ENCODE measurements at regions not wholly inside any gene's neighbourhood (a gene's known extent, or its start where the extent isn't known, plus 50 kb on each side); places are given as distances from the start of the nearest gene placed in this dataset.
A peak's percentile ranks its signal among the peaks of the same experiment; 100 is the strongest.

DNA sequence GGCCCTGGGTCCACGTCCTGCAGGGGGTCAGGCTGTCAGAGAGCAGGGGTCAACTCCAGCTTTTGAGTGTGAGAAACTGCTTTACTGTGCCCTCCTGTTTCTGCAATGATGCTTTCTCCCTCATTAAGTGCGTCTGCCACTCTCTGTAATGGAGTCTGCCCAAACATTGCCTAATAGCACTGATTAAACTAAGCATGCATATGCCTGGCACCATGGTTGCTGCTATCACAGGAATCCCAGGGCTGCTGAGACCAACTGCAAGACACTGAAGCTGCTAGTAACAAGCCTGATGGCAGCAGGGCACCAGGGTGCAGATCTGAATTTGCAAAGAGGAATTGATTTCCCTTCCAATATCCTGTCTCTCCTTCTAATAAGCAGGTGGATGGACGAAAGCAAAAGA lies 125.3 kb downstream of the SLC24A2 start:
- Histone ChIP-seq H3K27me3 (ENCODE audit: control insufficient read depth, insufficient read depth, low read length) (no peaks in the 10 kb centered on the region), H3K4me3 (ENCODE audit: low read depth, low read length) (no peak overlapping the region), H3K4me1 (ENCODE audit: control insufficient read depth, insufficient read depth, low read length) (no peaks in the 10 kb centered on the region), H3K36me3 (ENCODE audit: control insufficient read depth, insufficient read depth, low read length) (no peaks in the 10 kb centered on the region), H3K27ac (ENCODE audit: low read depth, low read length) (no peak overlapping the region), H3K9me3 (ENCODE audit: control insufficient read depth, insufficient read depth, low read length) (no peaks in the 10 kb centered on the region)
- 43% methylated on average over 3 of the region's 3 CpGs for WGBS (ENCODE audit: insufficient coverage)
- peak in 2 of 6 donors; percentile 68 to 75 for DNase-seq (ENCODE audit: low read depth in 4 of 6, low spot score in 6 of 6)

DNA sequence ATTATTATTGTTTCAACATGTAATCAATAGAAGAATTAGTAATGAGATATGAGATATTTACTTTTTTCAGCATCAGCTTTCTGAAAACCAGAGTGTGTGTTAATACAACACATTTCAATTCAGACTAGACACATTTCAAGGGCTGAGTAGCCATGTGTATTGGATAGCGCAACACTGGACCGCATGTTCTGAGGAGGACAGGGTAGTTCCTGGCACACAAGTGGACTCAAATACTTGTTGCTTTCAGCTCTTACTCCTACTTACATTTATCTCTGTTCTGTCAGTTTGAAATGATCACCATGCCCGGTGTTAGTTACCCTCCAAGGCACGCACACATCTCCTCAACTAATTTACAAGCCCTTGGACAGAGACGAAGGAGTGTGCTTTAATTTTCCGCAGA lies 126.6 kb downstream of the SLC24A2 start:
- Histone ChIP-seq H3K4me1 (ENCODE audit: control insufficient read depth, insufficient read depth, low read length) (no peaks in the 10 kb centered on the region), H3K9me3 (ENCODE audit: control insufficient read depth, insufficient read depth, low read length) (no peaks in the 10 kb centered on the region), H3K36me3 (ENCODE audit: control insufficient read depth, insufficient read depth, low read length) (no peaks in the 10 kb centered on the region), H3K27ac (ENCODE audit: low read depth, low read length) (no peak overlapping the region), H3K27me3 (ENCODE audit: control insufficient read depth, insufficient read depth, low read length) (no peaks in the 10 kb centered on the region), H3K4me3 (ENCODE audit: low read depth, low read length) (no peak overlapping the region)
- DNase-seq (ENCODE audit: low read depth in 4 of 6, low spot score in 6 of 6), result no peak
- 86% methylated on average over 5 of the region's 6 CpGs for WGBS (ENCODE audit: insufficient coverage)

DNA sequence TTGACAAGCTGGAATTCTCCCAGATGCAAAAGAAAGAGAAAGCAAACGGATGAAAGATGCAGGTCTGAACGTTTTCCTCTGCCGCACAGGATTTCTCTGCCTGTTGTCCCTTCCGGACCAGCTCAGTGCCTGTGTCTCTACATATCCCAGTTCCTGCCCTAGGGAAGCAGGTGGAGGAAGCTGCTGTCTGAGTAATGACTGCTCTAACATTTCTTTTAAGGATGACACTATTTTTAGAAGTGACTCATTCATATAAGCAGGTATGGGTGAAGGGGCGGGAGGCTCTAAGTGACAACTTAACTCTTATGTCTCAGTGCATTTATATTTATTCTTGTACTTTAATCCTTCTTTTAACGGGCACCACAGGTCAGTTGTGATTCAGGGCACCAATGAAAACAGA lies 128.8 kb downstream of the SLC24A2 start:
- Histone ChIP-seq H3K4me3 (ENCODE audit: low read depth, low read length) (no peak overlapping the region), H3K27ac (ENCODE audit: low read depth, low read length) (no peak overlapping the region), H3K36me3 (ENCODE audit: control insufficient read depth, insufficient read depth, low read length) (no peaks in the 10 kb centered on the region), H3K27me3 (ENCODE audit: control insufficient read depth, insufficient read depth, low read length) (no peaks in the 10 kb centered on the region), H3K9me3 (ENCODE audit: control insufficient read depth, insufficient read depth, low read length) (no peaks in the 10 kb centered on the region), H3K4me1 (ENCODE audit: control insufficient read depth, insufficient read depth, low read length) (no peaks in the 10 kb centered on the region)
- 60% methylated on average over 1 of the region's 6 CpGs for WGBS (ENCODE audit: insufficient coverage)
- DNase-seq (ENCODE audit: low read depth in 4 of 6, low spot score in 6 of 6), result no peak

DNA sequence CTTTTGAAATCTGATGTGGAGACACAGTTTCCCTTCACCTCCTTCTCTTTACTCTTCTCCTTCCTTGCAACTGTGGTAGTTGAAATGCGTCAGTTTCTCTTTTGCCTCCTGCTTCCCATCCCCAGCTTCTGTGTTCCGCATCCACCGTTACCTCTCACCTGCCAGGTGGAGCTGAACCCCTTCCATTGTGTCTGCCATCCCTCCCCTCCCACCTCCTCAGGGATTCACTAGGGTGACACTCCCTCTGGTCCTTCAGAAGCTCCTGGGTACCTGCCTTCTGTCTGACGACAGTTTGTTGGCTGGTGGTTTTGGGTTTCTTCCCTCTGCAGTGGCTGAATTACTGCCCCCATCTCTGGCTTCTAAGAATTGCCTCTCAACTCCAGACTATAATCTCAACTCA lies 132.1 kb downstream of the SLC24A2 start:
- no peak for DNase-seq (ENCODE audit: low read depth in 4 of 6, low spot score in 6 of 6)
- Histone ChIP-seq H3K36me3 (ENCODE audit: control insufficient read depth, insufficient read depth, low read length) (no peaks in the 10 kb centered on the region), H3K4me1 (ENCODE audit: control insufficient read depth, insufficient read depth, low read length) (no peaks in the 10 kb centered on the region), H3K9me3 (ENCODE audit: control insufficient read depth, insufficient read depth, low read length) (no peaks in the 10 kb centered on the region), H3K27ac (ENCODE audit: low read depth, low read length) (no peak overlapping the region), H3K27me3 (ENCODE audit: control insufficient read depth, insufficient read depth, low read length) (no peaks in the 10 kb centered on the region), H3K4me3 (ENCODE audit: low read depth, low read length) (no peak overlapping the region)
- 76% methylated on average over 4 of the region's 4 CpGs for WGBS (ENCODE audit: insufficient coverage)

DNA sequence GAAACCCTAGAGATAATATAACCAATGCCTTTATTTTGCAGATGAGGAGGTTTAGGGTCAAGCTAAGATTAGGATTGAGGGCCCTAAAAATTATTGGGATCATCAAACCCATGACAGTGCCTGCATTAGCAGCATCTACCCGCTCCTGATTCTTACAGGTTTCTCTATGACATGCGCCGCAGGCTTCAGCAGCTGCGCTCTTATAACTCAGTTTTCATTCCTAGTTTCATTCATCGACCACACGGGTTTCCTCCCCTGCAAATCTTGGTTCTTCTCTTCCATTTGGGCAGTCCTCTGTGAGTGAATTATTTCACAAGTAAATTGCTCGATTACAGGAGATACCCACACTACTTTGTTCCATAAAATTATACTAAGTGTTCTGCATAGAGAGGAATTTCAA lies 137.2 kb downstream of the SLC24A2 start:
- no peak overlapping the region for H3K27ac ChIP-seq (ENCODE audit: low read depth, low read length)
- no peaks in the 10 kb centered on the region for H3K36me3 ChIP-seq (ENCODE audit: control insufficient read depth, insufficient read depth, low read length)
- no peaks in the 10 kb centered on the region for H3K4me1 ChIP-seq (ENCODE audit: control insufficient read depth, insufficient read depth, low read length)
- H3K4me3 ChIP-seq (ENCODE audit: low read depth, low read length), result no peak overlapping the region
- 97% methylated on average over 4 of the region's 7 CpGs for WGBS (ENCODE audit: insufficient coverage)
- no peaks in the 10 kb centered on the region for H3K9me3 ChIP-seq (ENCODE audit: control insufficient read depth, insufficient read depth, low read length)
- H3K27me3 ChIP-seq (ENCODE audit: control insufficient read depth, insufficient read depth, low read length), result no peaks in the 10 kb centered on the region
- no peak for DNase-seq (ENCODE audit: low read depth in 4 of 6, low spot score in 6 of 6)

DNA sequence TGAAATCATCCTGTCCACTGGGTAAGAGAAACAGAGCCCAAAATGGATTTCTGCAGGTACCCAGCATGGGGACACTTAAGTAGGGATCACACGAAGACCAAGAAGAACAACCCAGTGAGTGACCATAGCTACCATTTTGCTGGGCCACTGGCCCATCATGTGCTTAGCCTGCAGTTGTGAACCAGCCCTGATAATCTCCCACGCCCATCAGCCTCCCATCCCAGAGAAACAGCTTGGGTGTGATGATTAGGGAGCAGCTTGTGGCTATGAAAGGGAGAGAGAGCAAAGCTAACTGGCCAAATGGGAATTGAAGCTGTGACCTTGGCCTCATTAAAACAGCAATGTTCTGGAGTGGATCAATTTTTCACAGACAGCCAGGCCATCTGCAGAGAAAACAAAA lies 138.5 kb downstream of the SLC24A2 start:
- no peak overlapping the region for H3K27ac ChIP-seq (ENCODE audit: low read depth, low read length)
- H3K36me3 ChIP-seq (ENCODE audit: control insufficient read depth, insufficient read depth, low read length), result no peaks in the 10 kb centered on the region
- DNase-seq (ENCODE audit: low read depth in 4 of 6, low spot score in 6 of 6), result peak in 2 of 6 donors; percentile 41 to 61
- no peaks in the 10 kb centered on the region for H3K4me1 ChIP-seq (ENCODE audit: control insufficient read depth, insufficient read depth, low read length)
- no peak overlapping the region for H3K4me3 ChIP-seq (ENCODE audit: low read depth, low read length)
- H3K27me3 ChIP-seq (ENCODE audit: control insufficient read depth, insufficient read depth, low read length), result no peaks in the 10 kb centered on the region
- no peaks in the 10 kb centered on the region for H3K9me3 ChIP-seq (ENCODE audit: control insufficient read depth, insufficient read depth, low read length)
- WGBS (ENCODE audit: insufficient coverage), result 89% methylated on average over 1 of the region's 2 CpGs

DNA sequence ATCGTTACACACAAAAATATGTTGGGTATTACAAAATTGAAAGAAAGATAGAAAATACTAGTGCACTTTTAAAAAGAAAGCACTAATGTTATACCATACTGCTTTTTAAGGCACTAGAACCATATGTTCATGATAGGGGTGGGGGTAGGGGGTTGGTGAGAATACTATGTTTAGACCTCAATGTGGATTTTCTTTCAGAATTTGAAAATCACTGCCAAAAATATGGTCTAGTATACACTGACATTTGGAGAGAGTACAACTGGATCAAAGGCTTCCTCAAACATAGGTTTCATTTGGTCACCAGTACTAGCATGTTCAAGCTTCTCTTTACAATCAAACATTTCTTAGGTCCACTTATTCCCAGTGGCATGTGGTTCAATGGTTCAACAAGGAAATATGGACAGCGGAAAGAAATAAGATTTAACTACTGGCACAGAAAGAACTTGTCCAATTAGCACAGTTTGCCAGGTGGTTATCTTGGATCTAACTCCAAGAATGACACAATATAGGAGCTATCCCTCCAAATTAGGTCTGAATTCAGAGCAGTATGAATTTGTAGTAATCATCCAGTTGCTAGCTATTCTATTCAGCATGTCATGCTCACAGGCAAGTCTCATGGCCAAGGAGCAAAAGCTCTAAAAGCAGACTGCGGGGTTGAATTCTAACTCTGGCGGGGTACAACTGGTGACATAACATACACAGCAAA lies 139.3 kb downstream of the SLC24A2 start:
- Histone ChIP-seq H3K27me3 (ENCODE audit: control insufficient read depth, insufficient read depth, low read length) (no peaks in the 10 kb centered on the region), H3K4me3 (ENCODE audit: low read depth, low read length) (no peak overlapping the region), H3K27ac (ENCODE audit: low read depth, low read length) (no peak overlapping the region), H3K9me3 (ENCODE audit: control insufficient read depth, insufficient read depth, low read length) (no peaks in the 10 kb centered on the region), H3K36me3 (ENCODE audit: control insufficient read depth, insufficient read depth, low read length) (no peaks in the 10 kb centered on the region), H3K4me1 (ENCODE audit: control insufficient read depth, insufficient read depth, low read length) (no peaks in the 10 kb centered on the region)
- no CpG with 5 or more reads among the region's 4 CpGs for WGBS (ENCODE audit: insufficient coverage)
- peak in 1 of 6 donors; percentile 84 for DNase-seq (ENCODE audit: low read depth in 4 of 6, low spot score in 6 of 6)

DNA sequence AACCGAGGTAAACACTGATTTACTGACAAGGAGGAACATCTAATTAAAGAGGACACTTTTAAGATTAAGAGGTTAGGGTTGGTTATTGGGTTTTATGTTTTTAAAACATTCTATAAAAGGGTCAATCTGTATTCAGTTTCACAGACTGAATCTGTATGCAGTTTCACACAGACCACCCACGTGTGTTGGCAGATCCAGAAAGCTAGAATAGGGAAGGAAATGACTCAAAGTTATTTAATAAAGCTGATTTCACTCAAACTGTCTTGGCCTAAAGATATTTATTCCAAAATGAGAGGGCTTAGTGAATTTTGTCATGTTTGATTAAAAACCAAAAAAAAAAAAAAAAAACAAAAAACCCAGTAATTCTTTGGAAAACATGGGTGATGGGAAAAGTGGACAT lies 140.2 kb downstream of the SLC24A2 start:
- H3K36me3 ChIP-seq (ENCODE audit: control insufficient read depth, insufficient read depth, low read length), result no peaks in the 10 kb centered on the region
- no peaks in the 10 kb centered on the region for H3K9me3 ChIP-seq (ENCODE audit: control insufficient read depth, insufficient read depth, low read length)
- 100% methylated on average over 1 of the region's 2 CpGs for WGBS (ENCODE audit: insufficient coverage)
- H3K4me3 ChIP-seq (ENCODE audit: low read depth, low read length), result no peak overlapping the region
- DNase-seq (ENCODE audit: low read depth in 4 of 6, low spot score in 6 of 6), result no peak
- no peaks in the 10 kb centered on the region for H3K4me1 ChIP-seq (ENCODE audit: control insufficient read depth, insufficient read depth, low read length)
- H3K27ac ChIP-seq (ENCODE audit: low read depth, low read length), result no peak overlapping the region
- H3K27me3 ChIP-seq (ENCODE audit: control insufficient read depth, insufficient read depth, low read length), result no peaks in the 10 kb centered on the region

DNA sequence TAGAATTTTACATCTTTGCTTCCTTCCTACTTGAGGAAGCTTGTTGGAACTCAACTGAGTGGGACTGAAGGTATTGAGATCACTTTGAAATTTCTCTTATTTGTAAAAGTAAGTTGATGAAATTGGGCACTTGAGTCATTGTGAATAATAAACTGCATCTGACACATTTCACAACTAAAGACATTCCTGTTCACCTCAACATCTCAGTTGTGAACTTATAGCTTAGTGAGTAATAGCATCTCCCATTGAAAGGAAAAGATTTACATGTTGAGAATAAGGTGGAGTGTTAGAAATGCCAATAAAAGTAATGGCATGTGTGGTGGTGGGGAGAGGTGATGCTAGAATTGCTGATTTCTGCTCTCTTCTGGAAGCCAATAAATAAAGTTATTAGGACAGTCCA lies 145.0 kb downstream of the SLC24A2 start:
- no peaks in the 10 kb centered on the region for H3K27me3 ChIP-seq (ENCODE audit: control insufficient read depth, insufficient read depth, low read length)
- no peak for DNase-seq (ENCODE audit: low read depth in 4 of 6, low spot score in 6 of 6)
- no peaks in the 10 kb centered on the region for H3K9me3 ChIP-seq (ENCODE audit: control insufficient read depth, insufficient read depth, low read length)
- H3K36me3 ChIP-seq (ENCODE audit: control insufficient read depth, insufficient read depth, low read length), result no peaks in the 10 kb centered on the region
- no peak overlapping the region for H3K27ac ChIP-seq (ENCODE audit: low read depth, low read length)
- H3K4me1 ChIP-seq (ENCODE audit: control insufficient read depth, insufficient read depth, low read length), result no peaks in the 10 kb centered on the region
- H3K4me3 ChIP-seq (ENCODE audit: low read depth, low read length), result no peak overlapping the region

DNA sequence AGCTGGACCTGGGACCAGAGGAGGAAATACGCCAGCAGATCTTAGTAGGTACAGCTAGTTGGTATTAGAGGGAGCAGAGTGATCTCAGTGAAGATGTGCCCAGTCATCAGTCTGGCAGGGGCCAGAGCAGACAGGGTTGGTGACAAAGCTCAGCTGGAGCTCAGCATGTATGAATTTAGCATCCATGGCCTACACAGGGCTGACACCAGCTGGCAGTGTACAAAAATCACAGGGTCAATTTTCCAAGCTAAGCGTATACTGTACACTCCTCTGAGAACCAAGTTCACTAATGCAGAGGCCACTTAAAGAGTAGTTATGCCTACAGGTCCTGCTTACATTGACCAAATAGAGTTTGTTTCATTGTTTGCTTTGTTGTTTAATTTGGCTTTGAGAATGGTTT lies 146.6 kb downstream of the SLC24A2 start:
- 83% methylated on average over 1 of the region's 2 CpGs for WGBS (ENCODE audit: insufficient coverage)
- no peak overlapping the region for H3K4me3 ChIP-seq (ENCODE audit: low read depth, low read length)
- H3K27me3 ChIP-seq (ENCODE audit: control insufficient read depth, insufficient read depth, low read length), result no peaks in the 10 kb centered on the region
- H3K27ac ChIP-seq (ENCODE audit: low read depth, low read length), result no peak overlapping the region
- H3K9me3 ChIP-seq (ENCODE audit: control insufficient read depth, insufficient read depth, low read length), result no peaks in the 10 kb centered on the region
- no peaks in the 10 kb centered on the region for H3K36me3 ChIP-seq (ENCODE audit: control insufficient read depth, insufficient read depth, low read length)
- H3K4me1 ChIP-seq (ENCODE audit: control insufficient read depth, insufficient read depth, low read length), result no peaks in the 10 kb centered on the region
- DNase-seq (ENCODE audit: low read depth in 4 of 6, low spot score in 6 of 6), result no peak

Measured in spinal cord (tissue), 9 donors.